Epithelial cell of prostate (primary cell): ENCODE measurements at regions not wholly inside any gene's neighbourhood (a gene's known extent, or its start where the extent isn't known, plus 50 kb on each side); places are given as distances from the start of the nearest gene placed in this dataset.
A peak's percentile ranks its signal among the peaks of the same experiment; 100 is the strongest.

Experiments
- DNase-seq: peaks from one replicate; pipeline ENCODE4 v3.0.0-alpha.2; 2011; ENCODE audit warnings: low read depth, low spot score
- H3K27ac ChIP-seq: fragments of 450-650 bp; 2 replicates; pipeline ENCODE4 v1.5.1; 2017; ENCODE audit warnings: mild to moderate bottlenecking

DNA sequence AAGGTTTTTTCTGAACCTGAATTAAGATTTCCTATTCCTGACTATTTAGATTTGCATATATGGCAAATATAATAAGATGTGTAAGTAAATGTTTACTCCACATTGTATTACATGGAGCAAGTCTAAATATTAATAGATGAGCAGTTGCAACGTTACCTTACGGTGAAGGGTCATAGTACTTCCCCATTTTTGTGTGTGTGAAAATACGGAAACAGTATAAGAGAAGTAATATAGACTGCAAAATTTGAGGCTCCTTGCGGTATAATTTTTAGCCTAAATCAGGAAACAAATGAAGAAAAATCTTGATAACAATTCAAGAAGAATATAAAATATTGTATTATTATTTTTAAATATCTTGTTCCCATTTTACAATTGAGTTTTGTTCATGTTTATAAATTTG is 434.2 kb downstream of the GRB14 start:
- H3K27ac ChIP-seq, result no peak overlapping the region
- no peak for DNase-seq

DNA sequence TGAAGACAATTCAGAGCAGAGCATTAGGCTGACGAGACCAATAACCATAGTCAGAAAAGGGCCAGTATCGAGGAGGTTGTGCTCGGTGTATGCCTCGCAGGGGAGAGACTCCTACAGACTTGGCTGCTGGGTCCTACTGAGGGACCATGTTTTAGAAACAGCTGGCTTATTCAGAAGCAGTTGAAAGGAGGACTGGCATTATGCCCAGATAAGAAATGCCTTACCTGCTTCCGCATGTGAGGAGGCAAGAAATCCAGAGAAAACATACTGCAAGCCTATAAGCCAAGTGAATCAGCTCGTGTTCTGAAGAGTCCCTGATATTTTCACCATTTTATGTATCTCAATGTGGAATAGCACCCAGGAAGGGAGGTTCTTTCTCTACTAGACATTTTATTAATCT is 434.7 kb downstream of the GRB14 start:
- no peak overlapping the region for H3K27ac ChIP-seq
- DNase-seq, result peak; percentile 29

DNA sequence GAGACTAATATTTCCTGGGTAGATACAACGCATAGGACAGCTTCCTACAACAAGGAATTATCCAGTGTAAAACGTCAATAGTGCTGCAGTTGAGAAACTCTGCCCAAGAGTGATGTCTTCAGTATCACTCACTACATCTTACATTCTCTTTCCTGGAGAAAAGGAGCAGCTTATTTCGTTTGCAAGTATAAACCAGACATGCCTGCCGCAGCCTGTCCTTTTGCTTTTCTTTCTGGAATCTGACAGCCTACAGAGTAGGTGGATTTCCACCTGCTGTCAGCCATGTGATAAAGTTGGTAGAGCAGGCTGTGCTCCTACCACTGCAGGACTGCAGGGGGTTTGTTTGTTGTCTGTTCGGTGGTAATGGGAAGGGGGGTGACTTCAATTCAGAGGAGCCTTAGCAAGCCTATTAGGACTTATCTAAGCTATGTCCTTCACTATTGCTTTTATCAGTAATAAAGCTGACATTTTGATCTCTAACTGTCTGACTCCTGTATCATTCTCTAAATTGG is 439.1 kb downstream of the GRB14 start:
- DNase-seq, result no peak
- H3K27ac ChIP-seq, result no peak overlapping the region

DNA sequence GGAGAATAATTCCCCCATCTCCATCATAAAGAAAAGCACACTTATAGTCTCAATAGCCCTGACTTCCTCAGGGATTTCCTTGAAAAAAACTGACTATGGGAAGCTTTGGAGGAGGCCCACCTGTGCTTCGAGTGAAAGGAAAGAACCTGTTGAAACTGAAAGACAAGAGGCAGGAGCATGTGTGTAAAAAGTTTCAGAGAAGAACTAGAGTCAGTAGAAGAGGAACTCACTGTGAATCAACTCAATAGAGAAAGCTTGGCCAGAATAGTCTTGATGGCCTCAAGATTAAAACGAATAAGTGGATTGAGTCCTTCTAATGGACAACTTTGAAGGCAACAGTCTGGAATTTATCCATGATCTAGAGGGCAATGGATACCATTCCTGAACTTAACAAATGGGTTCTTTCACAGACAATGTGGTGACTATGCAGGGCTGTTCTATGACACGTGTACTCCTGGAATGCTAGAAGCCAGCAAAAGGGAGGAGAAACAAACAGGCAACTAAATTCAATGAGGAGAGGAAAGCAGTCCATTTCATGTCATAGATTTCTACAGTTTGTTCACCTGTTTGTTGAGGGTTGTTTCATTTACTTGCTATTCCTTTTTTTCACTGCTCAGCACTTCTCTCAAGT is 442.3 kb downstream of the GRB14 start:
- no peak for DNase-seq
- H3K27ac ChIP-seq, result no peak overlapping the region

DNA sequence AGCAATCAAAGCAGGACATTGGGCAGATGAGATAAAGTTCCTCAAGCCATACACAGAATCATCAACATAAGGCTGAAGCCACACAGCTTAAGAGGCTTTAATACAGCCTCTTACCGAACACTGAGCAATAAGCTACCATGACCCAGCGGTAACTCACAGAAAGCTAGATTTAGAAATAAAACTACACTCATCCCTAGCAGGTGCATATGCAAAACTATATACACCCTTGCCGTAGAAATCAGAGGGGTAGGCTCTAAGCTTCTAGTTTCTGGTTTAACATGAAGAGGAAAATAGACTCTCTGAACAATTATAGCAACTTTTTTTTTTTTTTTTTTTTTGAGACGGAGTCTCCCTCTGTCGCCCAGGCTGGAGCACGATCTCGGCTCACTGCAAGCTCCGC is 428.8 kb upstream of the FIGN start:
- DNase-seq, result no peak
- no peak overlapping the region for H3K27ac ChIP-seq

DNA sequence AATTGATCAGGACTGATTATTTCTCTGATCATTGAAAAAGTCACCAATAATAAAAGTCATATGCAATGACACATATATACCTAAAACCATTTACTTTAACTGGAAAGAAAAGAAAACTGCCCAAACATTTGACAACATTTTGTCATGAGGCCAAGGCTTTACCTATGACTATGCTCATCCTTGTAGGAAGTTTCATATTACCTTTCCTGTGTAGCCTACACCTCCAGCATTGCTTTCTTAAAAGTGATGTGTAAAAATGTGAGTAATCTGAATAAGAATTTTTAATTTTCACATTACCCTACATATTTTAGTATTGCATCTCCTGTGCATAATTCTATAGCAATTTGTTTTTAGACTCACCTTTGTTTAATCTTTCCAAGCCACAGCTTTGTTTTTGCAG is 419.8 kb upstream of the FIGN start:
- DNase-seq, result no peak
- no peak overlapping the region for H3K27ac ChIP-seq

DNA sequence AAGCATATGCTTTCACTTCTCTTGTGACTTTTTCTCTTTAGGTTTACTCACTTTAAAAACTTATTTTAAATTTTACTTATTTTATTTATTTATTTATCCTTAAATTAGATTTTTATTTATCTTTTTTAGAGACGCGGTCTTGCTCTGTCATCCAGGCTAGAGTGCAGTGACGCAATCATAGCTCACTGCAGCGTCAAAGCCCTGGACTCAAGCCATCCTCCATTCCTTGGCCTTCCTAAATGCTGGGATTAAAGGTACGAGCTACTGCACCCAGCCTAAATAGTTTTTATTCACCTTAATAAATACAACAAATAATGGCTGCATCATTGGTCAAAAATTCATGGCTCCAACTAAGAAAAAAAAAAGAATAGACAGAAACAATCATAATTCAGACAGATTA is 415.7 kb upstream of the FIGN start:
- DNase-seq, result no peak

DNA sequence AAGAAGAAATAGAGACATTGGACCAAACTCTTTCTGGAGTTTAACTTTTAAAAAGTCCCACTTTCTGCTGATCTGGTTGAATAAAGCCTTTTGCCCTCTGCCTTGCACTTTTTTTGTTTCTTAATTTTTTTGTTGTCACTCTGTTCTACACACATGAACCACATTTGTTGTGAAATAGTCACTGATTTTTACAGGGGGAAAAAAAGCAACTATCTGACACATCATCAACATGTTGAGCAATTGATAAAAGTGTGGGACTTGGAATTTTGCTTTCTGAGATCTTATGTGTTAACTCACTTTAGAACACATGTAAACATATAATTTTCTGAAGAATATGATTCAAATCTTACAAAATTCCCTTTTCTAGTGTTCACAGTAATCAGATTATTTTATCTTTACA is 414.8 kb upstream of the FIGN start:
- no peak overlapping the region for H3K27ac ChIP-seq
- no peak for DNase-seq

More for the DNA sequence above, 415.7 kb upstream of the FIGN start:
- H3K27ac ChIP-seq, result no peak overlapping the region

DNA sequence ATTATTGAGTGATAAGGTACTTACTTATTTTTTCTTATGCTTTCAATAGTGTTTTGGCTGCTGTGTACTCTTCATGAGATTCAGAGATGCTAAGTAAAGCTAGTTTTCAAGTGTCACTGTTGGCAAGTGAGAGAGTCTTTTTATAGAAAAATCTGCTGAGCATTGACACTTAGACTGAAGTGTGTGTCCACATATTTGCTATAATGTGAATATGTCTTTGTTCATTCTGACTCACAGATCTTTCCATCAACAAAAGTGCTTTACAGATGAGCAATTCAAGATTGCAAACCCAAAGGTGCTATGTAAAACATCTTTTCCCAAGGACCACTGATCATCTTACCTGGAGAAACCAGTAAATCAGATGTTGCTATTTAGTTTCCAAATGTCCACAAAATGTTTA is 410.6 kb upstream of the FIGN start:
- H3K27ac ChIP-seq, result no peak overlapping the region
- DNase-seq, result no peak

DNA sequence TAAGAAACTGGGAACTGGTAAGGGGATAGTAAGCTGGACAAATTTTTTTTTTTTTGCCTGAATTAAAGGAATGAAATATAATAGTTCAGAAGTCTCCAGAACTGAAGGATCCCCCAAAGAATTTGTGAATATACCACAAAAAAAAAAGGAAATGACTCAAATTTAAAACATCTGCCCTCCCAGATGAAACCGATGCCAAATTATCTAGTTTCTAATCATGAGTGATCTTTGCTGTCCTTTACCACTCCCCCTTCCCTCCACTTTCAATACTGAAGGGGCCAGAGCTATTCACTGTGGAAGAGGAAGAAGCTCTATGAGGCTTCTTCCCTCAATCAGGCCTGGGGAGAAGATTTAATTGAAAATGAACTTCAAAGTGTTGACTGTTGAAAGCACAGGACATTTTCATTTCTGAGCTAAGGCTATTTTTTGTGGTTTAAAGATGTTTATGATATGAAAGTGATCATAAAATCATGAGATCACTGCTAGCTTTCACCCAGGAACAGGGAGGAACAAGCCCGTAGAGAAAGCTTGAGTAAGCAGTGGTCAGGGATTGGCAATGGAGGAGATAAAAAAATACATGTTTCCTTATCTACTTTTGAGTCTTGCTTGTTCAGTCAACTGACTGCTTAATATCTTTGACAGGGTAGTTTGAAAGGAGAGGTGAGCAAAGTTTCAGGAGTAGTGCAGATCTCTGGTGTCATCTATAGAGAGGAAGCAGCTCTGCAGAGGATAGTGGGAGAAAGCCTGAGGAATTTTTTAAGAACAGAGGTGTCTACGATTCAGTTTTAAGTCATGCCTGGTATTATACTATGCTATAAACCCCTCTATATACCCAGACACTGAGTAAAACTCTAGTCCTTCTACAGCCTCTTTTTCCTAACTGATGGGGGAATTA is 409.5 kb upstream of the FIGN start:
- peak; percentile 12 for DNase-seq
- peak overlapping the region; percentile 16 for H3K27ac ChIP-seq

DNA sequence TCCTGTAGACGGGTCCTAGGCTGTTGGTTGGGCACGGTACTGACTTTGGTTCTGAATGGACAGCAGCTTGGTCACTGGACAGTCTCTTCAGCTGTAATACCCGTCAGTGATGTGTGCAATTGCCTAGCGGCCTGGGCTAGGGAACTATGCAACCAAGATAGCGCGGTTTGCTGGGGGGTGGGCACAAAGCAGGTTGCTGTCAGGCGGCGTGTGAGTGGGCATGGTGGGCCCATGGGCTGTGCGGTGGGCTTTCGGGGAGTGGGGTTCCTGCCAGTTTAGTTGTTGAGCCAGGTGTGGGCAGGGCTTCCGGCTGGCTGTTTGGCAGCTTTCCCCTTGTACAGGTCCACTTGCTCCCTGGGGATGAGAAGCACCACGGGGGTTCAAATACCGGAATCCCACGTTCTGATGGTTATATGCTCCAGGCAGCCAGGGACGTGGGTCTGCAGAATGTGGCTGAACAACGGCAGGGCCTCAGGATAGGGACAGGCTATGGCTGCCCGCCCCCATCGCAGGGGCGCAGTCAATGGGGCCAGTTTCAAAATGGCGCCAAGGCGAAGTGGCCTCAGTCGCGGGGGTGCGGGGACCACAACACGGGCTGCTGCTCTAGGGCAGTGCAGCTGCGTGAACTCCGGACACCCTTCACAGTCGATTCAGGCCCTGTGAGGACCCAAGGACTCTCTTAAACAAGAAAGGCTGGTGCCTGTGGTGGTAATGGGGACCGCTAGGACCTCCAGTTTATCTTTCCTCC is 407.5 kb upstream of the FIGN start:
- DNase-seq, result no peak
- no peak overlapping the region for H3K27ac ChIP-seq

DNA sequence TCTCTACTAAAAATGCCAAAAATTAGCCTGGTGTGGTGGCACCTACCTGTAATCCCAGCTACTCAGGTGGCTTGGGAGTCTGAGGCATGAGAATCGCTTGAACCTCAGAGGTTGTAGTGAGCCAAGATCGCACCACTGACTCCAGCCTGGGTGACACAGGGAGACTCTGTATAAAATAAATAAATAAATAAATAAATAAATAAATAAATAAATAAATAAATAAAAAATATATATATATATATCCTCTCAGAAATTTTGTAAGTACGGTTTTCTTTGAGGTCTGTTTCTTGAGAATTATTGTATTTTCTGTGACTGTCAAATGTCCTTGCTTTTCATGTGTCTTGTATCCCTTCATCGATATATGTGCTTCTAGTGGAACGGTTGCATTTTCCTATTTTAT is 406.9 kb upstream of the FIGN start:
- no peak for DNase-seq
- no peak overlapping the region for H3K27ac ChIP-seq

DNA sequence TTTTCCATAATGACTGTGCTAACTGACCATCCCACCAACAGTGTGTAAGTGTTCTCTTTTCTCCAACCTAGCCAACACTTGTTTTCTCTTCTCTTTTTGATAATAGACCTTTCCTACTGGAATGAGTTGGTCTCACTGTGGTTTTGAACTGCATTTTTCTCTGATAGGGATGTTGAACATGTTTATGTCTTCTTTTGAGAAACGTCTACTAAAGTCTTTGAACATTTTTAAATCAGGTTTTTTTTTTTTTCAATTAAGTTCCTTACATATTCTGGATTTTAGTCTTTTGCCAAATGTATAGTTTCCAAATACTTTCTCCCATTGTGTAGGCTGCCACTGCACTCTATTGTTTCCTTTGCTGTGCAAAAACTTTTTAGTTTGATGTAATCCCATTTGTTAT is 405.5 kb upstream of the FIGN start:
- no peak for DNase-seq
- H3K27ac ChIP-seq, result no peak overlapping the region

DNA sequence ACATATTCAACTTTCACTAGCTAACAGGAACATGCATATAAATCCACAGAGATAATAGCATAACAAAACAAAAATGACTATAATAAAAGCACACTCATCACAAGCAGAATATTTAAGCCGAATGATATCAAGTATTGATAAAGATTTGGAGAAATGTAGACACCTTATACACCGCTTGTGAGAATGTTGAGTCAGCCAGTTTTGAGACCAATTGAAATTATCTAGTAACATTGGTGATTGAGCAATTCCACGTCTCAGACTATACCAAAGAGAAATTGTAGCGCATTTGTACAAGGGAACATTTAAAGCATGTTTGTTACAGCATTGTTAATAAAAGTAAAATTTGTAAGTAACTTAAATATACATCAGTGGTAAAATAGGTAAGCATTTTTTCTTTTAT is 402.9 kb upstream of the FIGN start:
- no peak for DNase-seq
- H3K27ac ChIP-seq, result no peak overlapping the region

DNA sequence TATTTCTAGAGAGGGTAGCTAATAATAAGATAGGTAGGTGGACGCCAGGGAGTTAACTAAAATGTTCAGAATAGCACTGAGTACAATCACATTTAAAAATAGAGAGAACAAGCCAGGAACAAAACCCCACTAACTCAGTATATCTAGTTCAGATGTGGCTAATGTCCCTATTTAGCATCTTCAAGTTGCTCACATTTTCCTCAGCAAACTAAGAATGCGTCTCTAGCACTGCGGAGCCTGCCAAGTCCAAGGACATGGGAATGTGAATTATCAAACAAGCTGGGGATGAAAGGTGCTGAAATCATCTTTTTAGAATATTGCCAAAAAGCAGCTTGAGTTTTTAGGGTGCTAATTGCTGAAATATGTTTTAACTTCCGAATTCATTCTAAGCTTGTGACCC is 398.5 kb upstream of the FIGN start:
- H3K27ac ChIP-seq, result no peak overlapping the region
- DNase-seq, result no peak

DNA sequence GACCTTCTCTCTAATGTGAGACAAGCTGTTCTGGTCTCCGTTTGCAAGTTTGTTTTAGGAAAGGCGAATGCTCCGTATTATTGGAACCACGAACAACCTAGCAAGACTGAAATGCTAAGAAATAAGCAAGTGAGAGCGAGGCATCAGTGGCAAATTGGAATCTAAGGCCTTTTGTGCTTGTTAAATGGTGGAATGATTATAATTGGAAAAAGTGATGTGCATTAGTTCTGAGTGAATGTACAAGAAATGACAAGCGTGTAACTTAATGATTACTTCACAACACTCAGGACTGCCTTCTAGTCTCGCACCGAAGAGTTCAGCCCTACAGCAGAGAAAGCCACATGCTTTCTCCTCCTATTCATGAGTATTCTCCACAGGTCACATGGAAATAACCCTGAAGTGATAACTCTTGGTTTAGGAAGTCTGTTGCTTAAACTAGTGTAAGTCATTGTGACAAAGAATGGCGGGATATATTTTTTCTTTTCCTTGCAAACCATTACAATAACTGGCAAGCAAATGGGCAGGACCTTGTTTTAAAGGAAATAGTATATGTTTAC is 392.2 kb upstream of the FIGN start:
- DNase-seq, result no peak
- no peak overlapping the region for H3K27ac ChIP-seq

DNA sequence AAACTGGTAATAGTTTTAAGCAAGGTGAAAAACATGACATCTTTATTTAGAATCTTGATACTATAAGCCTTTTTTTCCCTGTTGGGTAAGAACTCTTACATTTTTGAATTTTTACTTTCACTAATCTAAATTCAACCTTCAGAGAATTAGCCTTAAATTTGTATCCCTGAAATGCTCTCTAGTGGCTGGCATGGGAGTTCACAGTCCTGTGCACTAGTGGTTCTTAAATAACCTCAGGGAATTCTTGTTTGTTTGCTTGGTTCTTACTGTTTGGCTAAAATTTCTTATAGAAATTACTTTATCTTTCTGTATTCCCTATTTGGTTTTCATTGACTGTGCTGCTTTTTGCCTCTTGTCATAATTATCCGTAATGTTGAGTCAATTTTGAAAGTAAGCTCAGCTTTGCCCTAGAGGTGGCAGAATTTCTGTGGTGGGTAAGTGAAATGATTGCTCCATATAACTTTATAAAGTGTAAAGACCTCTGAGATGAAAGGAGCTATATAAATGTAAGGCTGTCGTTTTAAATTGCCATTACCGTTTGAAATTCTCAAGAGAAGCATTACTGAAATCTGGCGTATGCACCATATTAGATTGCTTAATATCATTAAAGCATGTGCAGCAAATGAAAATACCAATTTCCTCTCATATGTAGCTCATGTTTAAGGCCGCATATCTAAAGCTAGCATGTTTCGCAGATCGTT is 391.3 kb upstream of the FIGN start:
- DNase-seq, result no peak
- H3K27ac ChIP-seq, result no peak overlapping the region

DNA sequence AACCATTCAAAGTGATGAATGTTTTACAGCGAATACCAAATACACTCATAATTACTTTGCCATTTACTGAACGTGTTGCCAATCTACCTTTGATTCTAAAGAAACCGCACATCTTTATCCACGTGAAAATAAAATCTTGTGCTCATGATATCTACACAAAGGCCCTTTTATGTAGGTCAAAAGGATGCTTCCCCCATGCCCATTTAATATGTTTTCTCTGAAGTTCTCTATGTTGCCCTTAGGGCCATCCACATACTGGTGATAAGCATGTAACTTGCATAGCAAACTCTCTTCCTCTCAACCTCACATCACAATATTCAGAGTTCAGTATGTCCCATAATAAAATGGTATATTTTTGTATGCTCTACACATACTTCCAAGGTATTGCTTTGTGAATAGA is 380.0 kb upstream of the FIGN start:
- no peak overlapping the region for H3K27ac ChIP-seq
- DNase-seq, result no peak

DNA sequence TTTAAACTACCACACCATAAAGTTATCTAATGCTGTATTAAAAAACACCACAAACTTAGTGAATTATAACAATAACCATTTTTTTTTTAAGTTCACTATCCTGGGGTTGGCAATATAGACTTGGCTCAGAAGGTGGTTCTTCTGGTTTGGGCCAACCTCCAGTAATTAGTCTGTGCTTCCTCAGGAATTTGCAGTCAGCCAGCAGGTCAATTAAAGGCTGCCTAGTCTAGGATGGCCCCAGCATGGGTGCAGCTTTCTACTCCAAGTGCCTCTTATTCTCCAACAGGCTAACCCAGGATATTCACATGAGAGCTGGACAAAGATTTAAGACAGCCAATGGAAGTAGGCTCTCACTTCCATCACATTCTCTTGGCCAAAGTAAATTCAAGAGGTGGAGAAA is 379.1 kb upstream of the FIGN start:
- H3K27ac ChIP-seq, result no peak overlapping the region
- no peak for DNase-seq

DNA sequence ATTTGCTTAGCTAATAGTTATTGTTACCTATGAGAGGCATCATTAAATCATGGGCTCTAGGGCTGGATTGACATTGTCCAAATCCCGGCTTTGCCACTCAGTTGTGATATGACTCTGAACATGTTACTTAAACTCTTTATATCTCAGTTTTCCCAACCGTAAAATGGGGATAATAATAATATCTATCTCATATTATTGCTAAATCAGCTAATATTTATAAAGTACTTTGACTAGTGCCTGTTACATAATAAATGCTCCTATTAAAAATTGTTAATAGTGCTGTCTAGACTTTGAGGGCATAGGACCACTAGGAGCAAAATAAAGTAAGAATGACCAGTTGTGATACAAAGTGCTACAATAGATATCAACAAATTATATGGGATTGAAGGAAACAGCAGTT is 376.3 kb upstream of the FIGN start:
- DNase-seq, result no peak
- no peak overlapping the region for H3K27ac ChIP-seq
